ENCODE measurements at regions not wholly inside any gene's neighbourhood (a gene's known extent, or its start where the extent isn't known, plus 50 kb on each side); places are given as distances from the start of the nearest gene placed in this dataset.

DNA sequence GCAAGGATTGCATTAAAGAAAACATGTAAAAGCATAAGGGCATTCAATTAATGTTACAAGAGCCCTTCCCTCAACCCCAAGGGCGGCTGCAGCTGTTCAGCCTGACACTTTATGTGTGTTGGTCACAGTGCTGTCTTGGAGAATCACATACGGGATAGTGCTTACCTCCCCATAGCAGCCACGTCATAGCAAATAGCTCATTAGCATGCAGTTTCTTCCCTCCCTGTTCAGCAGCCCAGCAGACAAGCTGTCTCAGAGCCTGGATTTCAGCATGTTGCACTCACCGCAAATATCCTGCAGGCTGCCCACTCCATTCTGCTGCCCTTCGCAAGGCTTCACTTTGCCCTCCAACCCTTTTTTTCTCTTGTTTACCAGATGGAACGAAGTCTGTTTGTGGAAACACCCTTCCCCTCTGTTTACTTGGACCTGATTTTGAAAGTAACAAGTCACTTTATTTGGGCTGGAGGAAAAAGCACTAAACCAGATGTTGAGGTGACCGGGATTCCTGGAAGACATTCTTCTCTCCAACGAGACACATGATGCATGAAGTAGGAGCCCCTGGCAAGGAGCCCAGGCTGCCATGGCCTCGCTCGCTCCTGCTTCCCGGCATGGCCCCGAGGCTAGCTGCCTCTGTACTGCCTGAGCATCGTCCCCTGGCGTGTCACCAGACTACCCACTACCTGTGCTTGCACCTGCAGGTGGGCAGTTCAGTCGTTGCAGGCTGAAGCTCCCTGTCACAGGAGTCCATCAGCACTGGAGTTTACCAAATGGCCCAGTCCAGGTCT, 151.6 kb upstream of the GMDS start:
- no peaks in the 10 kb centered on the region for H4K20me1 ChIP-seq (ENCODE audit: insufficient read depth, low read length)
- no peak overlapping the region for H2AFZ ChIP-seq (ENCODE audit: low read length)
- WGBS (ENCODE audit: low lambda C conversion rate): 87% methylated on average over 15 of the region's 15 CpGs
- no peak overlapping the region for H3K4me2 ChIP-seq (ENCODE audit: low read depth, low read length)
- in situ Hi-C loops (cut with HindIII; ENCODE audit: extremely low pct_ligation_motif_present, low pct_unique_long_range_greater_than_20kb) (no loop called here), intact Hi-C loops (cut with micrococcal nuclease; ENCODE audit: unreplicated experiment) (no loop called here)
- H3K27me3 ChIP-seq (ENCODE audit: control insufficient read depth in 1 of 2, insufficient read depth in 2 of 2, low read length in 2 of 2): no peaks in the 10 kb centered on the region
- no peak overlapping the region for H3K4me3 ChIP-seq (replicated peaks in 1 of 3; ENCODE audit: insufficient read depth in 1 of 3, low read depth in 2 of 3, low read length in 3 of 3)
- CTCF ChIA-PET (ENCODE audit: low intra/inter-chr PET ratio, low total read pairs): no interaction called here
- H3K36me3 ChIP-seq (replicated peaks in 1 of 2; ENCODE audit: control insufficient read depth in 1 of 2, insufficient read depth in 2 of 2, low read length in 2 of 2): peaks cover 0 to 1% of the 10 kb centered on the region in 2 experiments; a peak in 1 of 5 replicates
- DNase-seq (ENCODE audit: low spot score) (no peak), ATAC-seq (no peak), FAIRE-seq (no peak)
- no peaks in the 10 kb centered on the region for H3K4me1 ChIP-seq (ENCODE audit: insufficient read depth, low read length)
- BruUV-seq (replicated peaks): no TSS peak
- POLR2A ChIA-PET: no interaction called here
- no peaks in the 10 kb centered on the region for H3K79me2 ChIP-seq (ENCODE audit: insufficient read depth, low read length)
- TF ChIP-seq SKI (IDR thresholded peaks at IDR 0.05; ENCODE audit: partially characterized antibody) (no peak), ZNF274 (CRISPR knock-in tag; IDR thresholded peaks at IDR 0.05) (no peak), CBFB (CRISPR knock-in tag; IDR thresholded peaks at IDR 0.05) (no peak), ZNF263 (CRISPR knock-in tag; IDR thresholded peaks at IDR 0.05) (no peak), ZNF24 (IDR thresholded peaks at IDR 0.05) (no peak), NONO (IDR thresholded peaks at IDR 0.05) (no peak), NONO (CRISPR knock-in tag; conservative IDR thresholded peaks at IDR 0.05) (no peak), CHD2 (IDR thresholded peaks at IDR 0.05; ENCODE audit: low read depth, low read length) (no peak), ZNF772 (CRISPR knock-in tag; IDR thresholded peaks at IDR 0.05) (no peak), NRL (CRISPR knock-in tag; IDR thresholded peaks at IDR 0.05; ENCODE audit: borderline replicate concordance) (no peak), FOXK2 (IDR thresholded peaks at IDR 0.05) (no peak), SATB2 (CRISPR knock-in tag; IDR thresholded peaks at IDR 0.05) (no peak), ZNF33A (CRISPR knock-in tag; IDR thresholded peaks at IDR 0.05; ENCODE audit: borderline replicate concordance) (no peak), TBX3 (IDR thresholded peaks at IDR 0.05; ENCODE audit: borderline replicate concordance) (no peak), NFYC (CRISPR knock-in tag; IDR thresholded peaks at IDR 0.05) (no peak)
- TF ChIP-seq, protein P1, sequence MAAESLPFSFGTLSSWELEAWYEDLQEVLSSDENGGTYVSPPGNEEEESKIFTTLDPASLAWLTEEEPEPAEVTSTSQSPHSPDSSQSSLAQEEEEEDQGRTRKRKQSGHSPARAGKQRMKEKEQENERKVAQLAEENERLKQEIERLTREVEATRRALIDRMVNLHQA (CRISPR knock-in tag; IDR thresholded peaks at IDR 0.05): no peak
- TF ChIP-seq, protein P2, sequence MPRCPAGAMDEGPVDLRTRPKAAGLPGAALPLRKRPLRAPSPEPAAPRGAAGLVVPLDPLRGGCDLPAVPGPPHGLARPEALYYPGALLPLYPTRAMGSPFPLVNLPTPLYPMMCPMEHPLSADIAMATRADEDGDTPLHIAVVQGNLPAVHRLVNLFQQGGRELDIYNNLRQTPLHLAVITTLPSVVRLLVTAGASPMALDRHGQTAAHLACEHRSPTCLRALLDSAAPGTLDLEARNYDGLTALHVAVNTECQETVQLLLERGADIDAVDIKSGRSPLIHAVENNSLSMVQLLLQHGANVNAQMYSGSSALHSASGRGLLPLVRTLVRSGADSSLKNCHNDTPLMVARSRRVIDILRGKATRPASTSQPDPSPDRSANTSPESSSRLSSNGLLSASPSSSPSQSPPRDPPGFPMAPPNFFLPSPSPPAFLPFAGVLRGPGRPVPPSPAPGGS (CRISPR knock-in tag; IDR thresholded peaks at IDR 0.05): no peak
- TF ChIP-seq, protein P3, sequence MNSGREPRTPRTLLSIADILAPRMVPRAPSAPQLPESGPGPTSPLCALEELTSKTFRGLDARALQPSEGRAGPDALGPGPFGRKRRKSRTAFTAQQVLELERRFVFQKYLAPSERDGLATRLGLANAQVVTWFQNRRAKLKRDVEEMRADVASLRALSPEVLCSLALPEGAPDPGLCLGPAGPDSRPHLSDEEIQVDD (CRISPR knock-in tag; IDR thresholded peaks at IDR 0.05; ENCODE audit: borderline replicate concordance): no peak
- TF ChIP-seq, protein P4, sequence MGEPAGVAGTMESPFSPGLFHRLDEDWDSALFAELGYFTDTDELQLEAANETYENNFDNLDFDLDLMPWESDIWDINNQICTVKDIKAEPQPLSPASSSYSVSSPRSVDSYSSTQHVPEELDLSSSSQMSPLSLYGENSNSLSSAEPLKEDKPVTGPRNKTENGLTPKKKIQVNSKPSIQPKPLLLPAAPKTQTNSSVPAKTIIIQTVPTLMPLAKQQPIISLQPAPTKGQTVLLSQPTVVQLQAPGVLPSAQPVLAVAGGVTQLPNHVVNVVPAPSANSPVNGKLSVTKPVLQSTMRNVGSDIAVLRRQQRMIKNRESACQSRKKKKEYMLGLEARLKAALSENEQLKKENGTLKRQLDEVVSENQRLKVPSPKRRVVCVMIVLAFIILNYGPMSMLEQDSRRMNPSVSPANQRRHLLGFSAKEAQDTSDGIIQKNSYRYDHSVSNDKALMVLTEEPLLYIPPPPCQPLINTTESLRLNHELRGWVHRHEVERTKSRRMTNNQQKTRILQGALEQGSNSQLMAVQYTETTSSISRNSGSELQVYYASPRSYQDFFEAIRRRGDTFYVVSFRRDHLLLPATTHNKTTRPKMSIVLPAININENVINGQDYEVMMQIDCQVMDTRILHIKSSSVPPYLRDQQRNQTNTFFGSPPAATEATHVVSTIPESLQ (CRISPR knock-in tag; conservative IDR thresholded peaks at IDR 0.05): no peak
- TF ChIP-seq, protein P5, sequence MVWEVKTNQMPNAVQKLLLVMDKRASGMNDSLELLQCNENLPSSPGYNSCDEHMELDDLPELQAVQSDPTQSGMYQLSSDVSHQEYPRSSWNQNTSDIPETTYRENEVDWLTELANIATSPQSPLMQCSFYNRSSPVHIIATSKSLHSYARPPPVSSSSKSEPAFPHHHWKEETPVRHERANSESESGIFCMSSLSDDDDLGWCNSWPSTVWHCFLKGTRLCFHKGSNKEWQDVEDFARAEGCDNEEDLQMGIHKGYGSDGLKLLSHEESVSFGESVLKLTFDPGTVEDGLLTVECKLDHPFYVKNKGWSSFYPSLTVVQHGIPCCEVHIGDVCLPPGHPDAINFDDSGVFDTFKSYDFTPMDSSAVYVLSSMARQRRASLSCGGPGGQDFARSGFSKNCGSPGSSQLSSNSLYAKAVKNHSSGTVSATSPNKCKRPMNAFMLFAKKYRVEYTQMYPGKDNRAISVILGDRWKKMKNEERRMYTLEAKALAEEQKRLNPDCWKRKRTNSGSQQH (CRISPR knock-in tag; IDR thresholded peaks at IDR 0.05; ENCODE audit: low read depth): no peak
- no peaks in the 10 kb centered on the region for H3K9me3 ChIP-seq (ENCODE audit: low read length)
- no peak overlapping the region for H3K27ac ChIP-seq (ENCODE audit: extremely low read length, insufficient read depth, low read length)
- H3K9ac ChIP-seq (ENCODE audit: insufficient read depth, low read depth, low read length): no peak overlapping the region
